MM.1S (cell line): ENCODE measurements at regions not wholly inside any gene's neighbourhood (a gene's known extent, or its start where the extent isn't known, plus 50 kb on each side); places are given as distances from the start of the nearest gene placed in this dataset.

ENCODE experiments used
- DNase-seq: peaks from one replicate; pipeline ENCODE4 v3.0.0-alpha.2; 2015
- H2AFZ ChIP-seq: fragments of 300-600 bp; sonication (generic); 2 replicates; pipeline ENCODE4 v1.6.0; 2016; ENCODE audit warnings: antibody characterized with exemption, low read length
- H3F3A ChIP-seq: fragments of 300-600 bp; sonication (generic); 2 replicates; pipeline ENCODE4 v1.6.1; 2016; ENCODE audit warnings: mild to moderate bottlenecking, antibody characterized with exemption, low read length, moderate library complexity, mixed read lengths; ENCODE audit not compliant: insufficient read depth
- H3K27ac ChIP-seq: fragments of 300-600 bp; sonication (generic); 2 replicates; pipeline ENCODE4 v1.5.1; 2016; ENCODE audit warnings: mild to moderate bottlenecking, low read length
- H3K27me3 ChIP-seq: fragments of 300-600 bp; sonication (generic); replicated peaks from 2 replicates; pipeline ENCODE4 v1.6.0; 2016; ENCODE audit warnings: low read length; ENCODE audit not compliant: insufficient read depth
- H3K36me3 ChIP-seq: fragments of 300-600 bp; sonication (generic); replicated peaks from 2 replicates; pipeline ENCODE4 v1.6.1; 2016; ENCODE audit warnings: mild to moderate bottlenecking, low read length, mixed read lengths; ENCODE audit not compliant: insufficient read depth
- H3K4me1 ChIP-seq: fragments of 300-600 bp; sonication (generic); 2 replicates; pipeline ENCODE4 v1.6.1; 2016; ENCODE audit warnings: low read length, mixed read lengths
- H3K4me2 ChIP-seq: fragments of 300-600 bp; sonication (generic); 2 replicates; pipeline ENCODE4 v1.6.0; 2016; ENCODE audit warnings: low read depth, low read length
- H3K4me3 ChIP-seq: fragments of 300-600 bp; sonication (generic); 2 replicates; pipeline ENCODE4 v1.5.1; 2016; ENCODE audit warnings: low read length, mixed read lengths
- H3K79me2 ChIP-seq: fragments of 300-600 bp; sonication (generic); 2 replicates; pipeline ENCODE4 v1.6.1; 2016; ENCODE audit warnings: mixed run types, low read length, mixed read lengths
- H3K9ac ChIP-seq: fragments of 300-600 bp; sonication (generic); 2 replicates; pipeline ENCODE4 v1.6.1; 2016; ENCODE audit warnings: low read length, mixed read lengths
- H3K9me2 ChIP-seq: fragments of 300-600 bp; sonication (generic); replicated peaks from 2 replicates; pipeline ENCODE4 v1.6.1; 2016; ENCODE audit warnings: mild to moderate bottlenecking, low read length, mixed read lengths; ENCODE audit not compliant: insufficient read depth
- H3K9me3 ChIP-seq: fragments of 300-600 bp; sonication (generic); replicated peaks from 2 replicates; pipeline ENCODE4 v1.6.1; 2016; ENCODE audit warnings: mild to moderate bottlenecking, low read length, mixed read lengths; ENCODE audit not compliant: insufficient read depth
- H4K20me1 ChIP-seq: fragments of 300-600 bp; sonication (generic); 2 replicates; pipeline ENCODE4 v1.6.1; 2016; ENCODE audit warnings: mild to moderate bottlenecking, low read length, moderate library complexity, mixed read lengths; ENCODE audit not compliant: insufficient read depth
- EZH2 ChIP-seq: fragments of 300-600 bp; sonication (generic); optimal IDR thresholded peaks from 2 replicates; pipeline ENCODE3; 2017; ENCODE audit warnings: low read depth, mild to moderate bottlenecking, antibody characterized with exemption, low read length, mixed read lengths
- EZH2phosphoT487 ChIP-seq: fragments of 300-600 bp; sonication (generic); IDR thresholded peaks from 2 replicates; pipeline ENCODE4 v1.6.1; 2018; ENCODE audit warnings: antibody characterized with exemption, low read length
- TF ChIP-seq, protein P1 (sequence below): fragments of 300-600 bp; sonication (generic); IDR thresholded peaks from 2 replicates; pipeline ENCODE4 v1.5.1; 2016; ENCODE audit warnings: antibody characterized with exemption, low read length, mixed read lengths

- Histone ChIP-seq H3K36me3 (no peaks in the 10 kb centered on the region), H3K27ac (no peak overlapping the region), H3K9ac (no peak overlapping the region), H3K9me2 (no peaks in the 10 kb centered on the region), H3K4me1 (no peaks in the 10 kb centered on the region), H3K4me2 (no peak overlapping the region), H4K20me1 (no peaks in the 10 kb centered on the region), H3K27me3 (no peaks in the 10 kb centered on the region), H3K4me3 (no peak overlapping the region), H2AFZ (no peak overlapping the region), H3K79me2 (no peaks in the 10 kb centered on the region), H3F3A (no peaks in the 10 kb centered on the region), H3K9me3 (no peaks in the 10 kb centered on the region)
- DNase-seq, result no peak
- TF ChIP-seq EZH2, result no peak
- TF ChIP-seq EZH2phosphoT487, result no peak
- TF ChIP-seq, protein P1, sequence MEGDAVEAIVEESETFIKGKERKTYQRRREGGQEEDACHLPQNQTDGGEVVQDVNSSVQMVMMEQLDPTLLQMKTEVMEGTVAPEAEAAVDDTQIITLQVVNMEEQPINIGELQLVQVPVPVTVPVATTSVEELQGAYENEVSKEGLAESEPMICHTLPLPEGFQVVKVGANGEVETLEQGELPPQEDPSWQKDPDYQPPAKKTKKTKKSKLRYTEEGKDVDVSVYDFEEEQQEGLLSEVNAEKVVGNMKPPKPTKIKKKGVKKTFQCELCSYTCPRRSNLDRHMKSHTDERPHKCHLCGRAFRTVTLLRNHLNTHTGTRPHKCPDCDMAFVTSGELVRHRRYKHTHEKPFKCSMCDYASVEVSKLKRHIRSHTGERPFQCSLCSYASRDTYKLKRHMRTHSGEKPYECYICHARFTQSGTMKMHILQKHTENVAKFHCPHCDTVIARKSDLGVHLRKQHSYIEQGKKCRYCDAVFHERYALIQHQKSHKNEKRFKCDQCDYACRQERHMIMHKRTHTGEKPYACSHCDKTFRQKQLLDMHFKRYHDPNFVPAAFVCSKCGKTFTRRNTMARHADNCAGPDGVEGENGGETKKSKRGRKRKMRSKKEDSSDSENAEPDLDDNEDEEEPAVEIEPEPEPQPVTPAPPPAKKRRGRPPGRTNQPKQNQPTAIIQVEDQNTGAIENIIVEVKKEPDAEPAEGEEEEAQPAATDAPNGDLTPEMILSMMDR, result no peak
These were observed 341.8 kb downstream of the TMEM182 start for GRCh38 chr2:103103678-103104077.

DNA sequence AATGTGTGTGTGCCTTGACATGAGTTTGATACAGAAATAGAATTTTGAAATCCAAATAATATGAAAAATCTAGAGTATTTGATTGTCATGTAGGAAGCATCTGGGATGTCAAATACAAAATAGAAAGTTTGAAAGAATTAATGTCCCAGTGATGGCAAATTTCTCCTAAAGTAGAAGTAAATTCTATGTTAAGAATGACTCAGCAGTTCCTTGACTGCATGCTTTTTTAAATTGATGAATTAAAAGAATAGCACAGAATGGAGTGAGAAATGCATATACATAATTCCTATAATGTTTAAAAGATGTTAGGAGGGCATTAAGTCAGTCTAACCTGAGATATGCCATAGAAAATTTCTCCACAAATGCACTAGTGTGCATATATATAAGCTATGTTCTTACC, 357.5 kb downstream of the TMEM182 start:
- no peaks in the 10 kb centered on the region for H3K79me2 ChIP-seq
- no peak overlapping the region for H3K4me2 ChIP-seq
- H4K20me1 ChIP-seq, result no peaks in the 10 kb centered on the region
- no peaks in the 10 kb centered on the region for H3K4me1 ChIP-seq
- H3K9me3 ChIP-seq, result no peaks in the 10 kb centered on the region
- DNase-seq, result no peak
- no peaks in the 10 kb centered on the region for H3K9me2 ChIP-seq
- no peaks in the 10 kb centered on the region for H3F3A ChIP-seq
- TF ChIP-seq EZH2phosphoT487 (no peak), EZH2 (no peak)
- TF ChIP-seq, protein P1, result no peak
- no peak overlapping the region for H3K9ac ChIP-seq
- no peaks in the 10 kb centered on the region for H3K36me3 ChIP-seq
- H3K4me3 ChIP-seq, result no peak overlapping the region
- H2AFZ ChIP-seq, result no peak overlapping the region
- no peak overlapping the region for H3K27ac ChIP-seq
- H3K27me3 ChIP-seq, result no peaks in the 10 kb centered on the region

DNA sequence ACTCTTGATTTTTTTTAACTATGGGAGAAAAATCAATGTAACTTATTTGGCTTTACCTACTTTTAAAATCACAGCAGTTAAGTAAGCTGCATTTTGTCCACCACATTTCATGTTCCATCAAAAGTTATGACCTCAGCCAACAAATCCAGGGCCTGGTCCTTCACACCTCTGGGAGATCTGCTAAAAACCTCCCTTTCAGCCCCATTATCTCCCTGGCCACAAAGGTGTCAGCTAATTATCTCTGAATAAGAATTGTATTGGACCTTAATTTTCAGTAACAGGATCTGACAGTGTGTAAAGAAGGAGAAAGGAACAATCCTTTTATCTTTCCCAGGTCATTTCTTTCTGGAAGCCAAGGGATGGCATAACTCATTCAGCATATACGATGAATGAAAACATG, 359.3 kb downstream of the TMEM182 start:
- Histone ChIP-seq H2AFZ (no peak overlapping the region), H4K20me1 (no peaks in the 10 kb centered on the region), H3K4me3 (no peak overlapping the region), H3F3A (no peaks in the 10 kb centered on the region), H3K9me2 (no peaks in the 10 kb centered on the region), H3K27ac (no peak overlapping the region), H3K27me3 (no peaks in the 10 kb centered on the region), H3K79me2 (no peaks in the 10 kb centered on the region), H3K36me3 (no peaks in the 10 kb centered on the region), H3K9ac (no peak overlapping the region), H3K4me1 (no peaks in the 10 kb centered on the region), H3K4me2 (no peak overlapping the region), H3K9me3 (no peaks in the 10 kb centered on the region)
- DNase-seq, result no peak
- TF ChIP-seq EZH2phosphoT487, result no peak
- TF ChIP-seq, protein P1, result no peak
- TF ChIP-seq EZH2, result no peak
